ENCODE measurements at regions not wholly inside any gene's neighbourhood (a gene's known extent, or its start where the extent isn't known, plus 50 kb on each side); places are given as distances from the start of the nearest gene placed in this dataset.

DNA sequence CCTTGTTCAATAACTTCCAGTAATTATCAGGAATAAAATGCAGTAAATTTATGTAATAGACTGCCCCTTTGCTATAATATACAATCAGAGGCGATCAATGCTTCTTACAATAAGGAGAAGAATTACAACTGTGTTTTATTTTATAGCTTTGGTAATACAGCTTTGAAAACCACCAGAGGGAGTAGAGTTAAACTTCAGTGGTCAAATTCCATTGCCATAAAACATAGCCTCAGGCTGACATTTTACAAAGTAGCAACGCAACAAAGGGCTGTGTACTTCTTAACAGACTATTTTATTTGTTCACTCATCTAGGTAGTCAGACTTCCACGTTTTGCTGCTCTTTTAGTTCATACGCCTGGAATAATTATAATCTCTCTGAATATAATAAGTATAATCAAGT lies 58.5 kb downstream of the TEX13C start:
- TF ChIP-seq POLR2AphosphoS5 (IDR thresholded peaks at IDR 0.05): no peak
- TF ChIP-seq, protein P1, sequence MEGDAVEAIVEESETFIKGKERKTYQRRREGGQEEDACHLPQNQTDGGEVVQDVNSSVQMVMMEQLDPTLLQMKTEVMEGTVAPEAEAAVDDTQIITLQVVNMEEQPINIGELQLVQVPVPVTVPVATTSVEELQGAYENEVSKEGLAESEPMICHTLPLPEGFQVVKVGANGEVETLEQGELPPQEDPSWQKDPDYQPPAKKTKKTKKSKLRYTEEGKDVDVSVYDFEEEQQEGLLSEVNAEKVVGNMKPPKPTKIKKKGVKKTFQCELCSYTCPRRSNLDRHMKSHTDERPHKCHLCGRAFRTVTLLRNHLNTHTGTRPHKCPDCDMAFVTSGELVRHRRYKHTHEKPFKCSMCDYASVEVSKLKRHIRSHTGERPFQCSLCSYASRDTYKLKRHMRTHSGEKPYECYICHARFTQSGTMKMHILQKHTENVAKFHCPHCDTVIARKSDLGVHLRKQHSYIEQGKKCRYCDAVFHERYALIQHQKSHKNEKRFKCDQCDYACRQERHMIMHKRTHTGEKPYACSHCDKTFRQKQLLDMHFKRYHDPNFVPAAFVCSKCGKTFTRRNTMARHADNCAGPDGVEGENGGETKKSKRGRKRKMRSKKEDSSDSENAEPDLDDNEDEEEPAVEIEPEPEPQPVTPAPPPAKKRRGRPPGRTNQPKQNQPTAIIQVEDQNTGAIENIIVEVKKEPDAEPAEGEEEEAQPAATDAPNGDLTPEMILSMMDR (IDR thresholded peaks at IDR 0.05): no peak
- no peak for TF ChIP-seq EP300 (IDR thresholded peaks at IDR 0.05)
- no peak for TF ChIP-seq POLR2A (IDR thresholded peaks at IDR 0.05)
- no peaks in the 10 kb centered on the region for H3K9me3 ChIP-seq
- no peak for DNase-seq (ENCODE audit: low spot score in 2 of 2)
- WGBS: 27% methylated on average over 4 of the region's 4 CpGs
- H3K4me3 ChIP-seq: no peak overlapping the region
- H3K27ac ChIP-seq: no peak overlapping the region
- H3K4me1 ChIP-seq: no peaks in the 10 kb centered on the region
- no peaks in the 10 kb centered on the region for H3K27me3 ChIP-seq
- H3K36me3 ChIP-seq: no peaks in the 10 kb centered on the region

DNA sequence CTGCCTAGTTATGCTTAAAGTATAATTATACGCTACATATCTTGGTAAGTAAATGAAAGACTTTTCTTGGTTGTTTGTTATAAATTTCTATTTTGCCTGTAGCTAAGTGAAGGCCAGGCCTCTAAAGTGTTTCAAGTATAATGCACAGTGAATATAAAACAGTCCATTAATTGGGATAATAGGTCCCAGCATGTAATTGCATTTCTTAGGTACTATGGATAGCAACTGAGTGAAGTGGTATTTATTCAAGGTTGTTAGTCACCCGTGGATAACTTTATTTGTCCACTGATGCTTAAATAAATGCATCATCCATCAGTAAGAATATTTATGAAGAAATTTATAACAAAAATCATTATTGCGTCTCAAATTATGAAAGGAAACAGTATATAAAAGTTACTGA lies 59.1 kb downstream of the TEX13C start:
- 63% methylated on average over 3 of the region's 3 CpGs for WGBS
- no peak for DNase-seq (ENCODE audit: low spot score in 2 of 2)
- Histone ChIP-seq H3K9me3 (no peaks in the 10 kb centered on the region), H3K27ac (no peak overlapping the region), H3K36me3 (no peaks in the 10 kb centered on the region), H3K4me3 (no peak overlapping the region), H3K4me1 (no peaks in the 10 kb centered on the region), H3K27me3 (no peaks in the 10 kb centered on the region)
- no peak for TF ChIP-seq EP300 (IDR thresholded peaks at IDR 0.05)
- no peak for TF ChIP-seq POLR2AphosphoS5 (IDR thresholded peaks at IDR 0.05)
- TF ChIP-seq, protein P1 (IDR thresholded peaks at IDR 0.05): no peak
- no peak for TF ChIP-seq POLR2A (IDR thresholded peaks at IDR 0.05)

DNA sequence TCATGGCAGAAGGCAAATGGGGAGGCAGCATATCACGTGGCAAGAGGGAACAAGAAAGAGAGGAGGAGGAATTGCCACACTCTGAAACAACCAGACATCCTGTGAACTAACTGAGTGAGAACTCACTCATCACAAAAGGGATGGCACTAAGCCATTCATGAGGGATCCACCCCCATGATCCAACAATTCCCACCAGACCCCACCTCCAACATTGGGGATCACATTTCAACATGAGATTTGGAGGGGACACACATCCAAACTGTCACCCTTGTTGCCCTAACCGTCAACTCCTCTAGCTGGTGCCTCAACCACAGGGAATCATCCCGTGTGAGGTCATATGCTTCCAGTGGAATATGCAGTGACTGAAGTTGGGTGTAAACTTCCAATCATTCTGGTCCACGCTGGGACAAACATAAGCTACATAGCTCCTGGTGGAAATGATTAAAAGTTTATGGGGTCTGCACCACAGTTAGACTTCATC lies 62.5 kb downstream of the TEX13C start:
- TF ChIP-seq POLR2AphosphoS5 (IDR thresholded peaks at IDR 0.05): no peak
- DNase-seq (ENCODE audit: low spot score in 2 of 2): no peak
- no peak overlapping the region for H3K27ac ChIP-seq
- no peaks in the 10 kb centered on the region for H3K27me3 ChIP-seq
- 60% methylated on average over 4 of the region's 4 CpGs for WGBS
- H3K36me3 ChIP-seq: no peaks in the 10 kb centered on the region
- no peak overlapping the region for H3K4me3 ChIP-seq
- H3K9me3 ChIP-seq: no peaks in the 10 kb centered on the region
- no peaks in the 10 kb centered on the region for H3K4me1 ChIP-seq

DNA sequence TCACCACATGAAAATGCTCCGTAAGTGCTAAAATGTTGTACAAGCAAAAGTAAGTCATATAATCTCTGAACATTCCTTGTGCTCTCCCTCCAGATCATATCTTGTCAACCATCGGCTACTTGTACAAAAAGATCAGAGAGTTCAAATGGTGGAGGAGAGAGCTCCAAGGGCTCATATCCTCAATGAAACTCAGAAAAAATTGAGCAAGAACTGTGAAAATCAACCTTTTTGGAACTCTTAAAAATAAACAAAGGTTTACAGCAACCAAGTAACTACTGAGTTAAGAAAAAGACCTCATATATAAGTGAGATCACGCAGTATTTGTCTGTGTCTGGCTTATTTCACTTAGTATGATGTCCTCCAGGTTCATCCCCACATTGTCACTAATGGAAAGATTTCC lies 63.2 kb downstream of the TEX13C start:
- WGBS: 79% methylated on average over 3 of the region's 3 CpGs
- Histone ChIP-seq H3K27ac (no peak overlapping the region), H3K4me3 (no peak overlapping the region), H3K9me3 (no peaks in the 10 kb centered on the region), H3K27me3 (no peaks in the 10 kb centered on the region), H3K36me3 (no peaks in the 10 kb centered on the region), H3K4me1 (no peaks in the 10 kb centered on the region)
- TF ChIP-seq EP300 (IDR thresholded peaks at IDR 0.05) (no peak), POLR2A (IDR thresholded peaks at IDR 0.05) (no peak), POLR2AphosphoS5 (IDR thresholded peaks at IDR 0.05) (no peak)
- TF ChIP-seq, protein P1 (IDR thresholded peaks at IDR 0.05): no peak
- no peak for DNase-seq (ENCODE audit: low spot score in 2 of 2)

DNA sequence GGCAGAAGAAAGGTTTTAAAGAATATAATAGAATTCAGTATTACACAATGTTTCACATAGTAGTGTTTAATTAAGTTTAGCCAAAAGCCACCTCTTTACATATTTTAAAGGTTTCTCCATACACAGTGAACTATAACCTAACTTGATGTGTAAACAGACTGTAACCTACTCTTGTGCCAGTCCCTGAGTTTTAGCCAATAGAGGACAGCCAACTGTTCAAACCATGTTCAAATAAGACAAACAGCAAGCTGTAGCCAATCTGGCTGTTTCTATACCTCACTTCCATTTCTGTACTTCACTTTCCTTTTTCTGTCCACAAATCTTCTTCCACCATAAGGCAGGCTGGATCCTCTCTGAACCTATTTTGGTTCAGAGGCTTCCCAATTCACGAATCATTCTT lies 65.2 kb downstream of the TEX13C start:
- H3K4me1 ChIP-seq: no peaks in the 10 kb centered on the region
- no peak for DNase-seq (ENCODE audit: low spot score in 2 of 2)
- no peak for TF ChIP-seq POLR2A (IDR thresholded peaks at IDR 0.05)
- TF ChIP-seq, protein P1 (IDR thresholded peaks at IDR 0.05): no peak
- no peak overlapping the region for H3K4me3 ChIP-seq
- H3K27ac ChIP-seq: no peak overlapping the region
- WGBS: 58% methylated on average over 1 of the region's 1 CpG
- H3K27me3 ChIP-seq: no peaks in the 10 kb centered on the region
- H3K36me3 ChIP-seq: no peaks in the 10 kb centered on the region
- no peaks in the 10 kb centered on the region for H3K9me3 ChIP-seq

DNA sequence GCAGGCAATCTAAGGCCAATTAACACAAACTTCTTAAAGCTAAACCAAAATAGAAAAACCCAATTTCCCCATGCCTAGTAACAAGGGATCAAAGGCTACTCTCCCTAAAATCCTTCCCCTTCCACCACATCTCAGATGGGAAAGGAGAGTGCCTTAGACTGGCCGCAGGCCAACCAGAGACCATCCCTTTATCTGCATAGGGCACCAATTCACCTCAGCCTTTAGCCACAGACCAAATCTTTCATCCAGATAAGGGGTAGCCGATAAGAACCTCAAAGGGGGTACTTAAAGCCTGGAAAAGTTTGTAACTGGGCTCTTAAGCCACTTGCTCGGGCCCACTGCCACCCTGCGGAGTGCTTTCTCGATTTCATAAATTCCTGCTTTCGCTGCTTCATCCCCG lies 68.3 kb downstream of the TEX13C start:
- no peaks in the 10 kb centered on the region for H3K36me3 ChIP-seq
- TF ChIP-seq, protein P1 (IDR thresholded peaks at IDR 0.05): no peak
- TF ChIP-seq EP300 (IDR thresholded peaks at IDR 0.05) (no peak), POLR2AphosphoS5 (IDR thresholded peaks at IDR 0.05) (no peak), POLR2A (IDR thresholded peaks at IDR 0.05) (no peak)
- no peak overlapping the region for H3K4me3 ChIP-seq
- no peak for DNase-seq (ENCODE audit: low spot score in 2 of 2)
- H3K27ac ChIP-seq: no peak overlapping the region
- no peaks in the 10 kb centered on the region for H3K4me1 ChIP-seq
- H3K27me3 ChIP-seq: no peaks in the 10 kb centered on the region
- H3K9me3 ChIP-seq: no peaks in the 10 kb centered on the region
- WGBS: 75% methylated on average over 7 of the region's 7 CpGs
